GM23248 (cell line): ENCODE measurements at regions not wholly inside any gene's neighbourhood (a gene's known extent, or its start where the extent isn't known, plus 50 kb on each side); places are given as distances from the start of the nearest gene placed in this dataset.

Experiments
- DNase-seq: peaks from one replicate; pipeline ENCODE4 v3.0.0-alpha.2; 2015
- H2AFZ ChIP-seq: fragments of 200-600 bp; sonication (generic); 2 replicates; pipeline ENCODE4 v1.6.1; 2016; ENCODE audit warnings: antibody characterized with exemption
- H3F3A ChIP-seq: fragments of 200-600 bp; sonication (generic); 2 replicates; pipeline ENCODE4 v1.6.1; 2016; ENCODE audit warnings: mild to moderate bottlenecking, antibody characterized with exemption, mixed run types; ENCODE audit not compliant: insufficient read depth
- H3K27ac ChIP-seq: fragments of 200-600 bp; sonication (generic); 2 replicates; pipeline ENCODE4 v1.5.1; 2016; ENCODE audit warnings: mild to moderate bottlenecking
- H3K27me3 ChIP-seq: fragments of 200-600 bp; sonication (generic); replicated peaks from 2 replicates; pipeline ENCODE4 v1.6.1; 2016; ENCODE audit warnings: mild to moderate bottlenecking; ENCODE audit not compliant: insufficient read depth
- H3K36me3 ChIP-seq: fragments of 200-600 bp; sonication (generic); 2 replicates; pipeline ENCODE4 v1.6.1; 2016; ENCODE audit warnings: low read depth, mild to moderate bottlenecking
- H3K4me1 ChIP-seq: fragments of 200-600 bp; sonication (generic); 2 replicates; pipeline ENCODE4 v1.6.1; 2016; ENCODE audit warnings: mild to moderate bottlenecking; ENCODE audit not compliant: insufficient read depth
- H3K4me2 ChIP-seq: fragments of 200-600 bp; sonication (generic); one replicate; pipeline ENCODE4 v1.6.1; 2016; ENCODE audit warnings: mild to moderate bottlenecking; ENCODE audit not compliant: unreplicated experiment
- H3K4me3 ChIP-seq: fragments of 200-600 bp; sonication (generic); 2 replicates; pipeline ENCODE4 v1.5.1; 2016; ENCODE audit warnings: mild to moderate bottlenecking
- H3K79me2 ChIP-seq: fragments of 200-600 bp; sonication (generic); 2 replicates; pipeline ENCODE4 v1.6.1; 2016; ENCODE audit warnings: mild to moderate bottlenecking; ENCODE audit not compliant: insufficient read depth
- H3K9ac ChIP-seq: fragments of 200-600 bp; sonication (generic); 2 replicates; pipeline ENCODE4 v1.6.1; 2016; ENCODE audit warnings: mild to moderate bottlenecking
- H3K9me2 ChIP-seq: fragments of 200-600 bp; sonication (generic); 2 replicates; pipeline ENCODE4 v1.6.1; 2016; ENCODE audit warnings: mixed run types, mild to moderate bottlenecking, moderate library complexity; ENCODE audit not compliant: insufficient read depth
- H3K9me3 ChIP-seq: fragments of 200-600 bp; sonication (generic); one replicate; pipeline ENCODE4 v1.6.1; 2017; ENCODE audit warnings: low read depth
- H4K20me1 ChIP-seq: fragments of 200-600 bp; sonication (generic); 2 replicates; pipeline ENCODE4 v1.6.0; 2016; ENCODE audit not compliant: insufficient read depth
- EZH2 ChIP-seq: fragments of 200-600 bp; sonication (generic); IDR thresholded peaks from 2 replicates; pipeline ENCODE4 v1.6.1; 2018; ENCODE audit warnings: antibody characterized with exemption, mild to moderate bottlenecking; ENCODE audit not compliant: insufficient read depth, poor library complexity, severe bottlenecking
- EZH2phosphoT487 ChIP-seq: fragments of 200-600 bp; sonication (generic); IDR thresholded peaks from 2 replicates; pipeline ENCODE4 v1.6.1; 2018; ENCODE audit warnings: antibody characterized with exemption, moderate library complexity, mild to moderate bottlenecking, low read depth; ENCODE audit not compliant: insufficient read depth
- WGBS, 2 experiments: methylation state at CpG; one replicate each; pipeline ENCODE4 v1.1.6; 2015 to 2017; ENCODE audit warnings: low lambda C conversion rate in 2 of 2, low coverage in 1 of 2; ENCODE audit errors: missing lambda C conversion rate in 2 of 2; 5-methylcytosine and 5-hydroxymethylcytosine counted together
- in situ Hi-C: fragments of 300-500 bp; cut with MboI; formaldehyde crosslinking; loops from 2 replicates; pipeline ENCODE4 v1.15.0; 2020

- in situ Hi-C loops = no loop called here
- Histone ChIP-seq H3K27ac (no peak overlapping the region), H3K4me1 (0 out of 2 replicates have a peak, but pooled peaks cover 6% of the 10 kb centered on the region), H3K27me3 (no peaks in the 10 kb centered on the region), H4K20me1 (no peaks in the 10 kb centered on the region), H3K9ac (no peak overlapping the region), H3K79me2 (no peaks in the 10 kb centered on the region), H3K4me3 (no peak overlapping the region), H3K9me3 (no peaks in the 10 kb centered on the region), H3K9me2 (no peaks in the 10 kb centered on the region), H3K4me2 (no peak overlapping the region), H3K36me3 (no peaks in the 10 kb centered on the region), H2AFZ (no peak overlapping the region), H3F3A (0 out of 2 replicates have a peak, but pooled peaks cover 8% of the 10 kb centered on the region)
- peak; percentile 38 for DNase-seq
- no peak for TF ChIP-seq EZH2
- no peak for TF ChIP-seq EZH2phosphoT487
- WGBS, 2 experiments = 37 to 46% methylated on average over 2 of the region's 2 CpGs
These were observed 342.6 kb upstream of the NAV3 start for GRCh38 chr12:77488041-77488620.

DNA sequence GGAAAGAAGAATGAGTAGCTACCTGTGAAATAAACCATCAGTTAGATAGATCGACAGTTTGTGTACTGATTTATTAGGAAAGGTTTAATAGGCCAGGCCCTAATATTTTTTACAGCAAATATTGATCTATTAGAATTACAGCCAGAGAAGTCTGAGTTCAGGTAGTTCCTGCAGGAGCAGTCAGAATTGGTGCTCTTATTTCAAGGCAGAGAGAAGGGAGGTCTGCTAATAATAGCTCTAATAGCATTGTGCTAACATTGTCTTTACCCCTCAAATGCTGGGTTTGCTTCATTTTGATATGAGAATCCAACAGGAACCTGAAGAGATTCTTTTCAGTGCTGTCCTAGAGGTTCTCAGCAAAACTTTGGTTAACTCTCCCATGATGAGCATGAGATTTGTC lies 343.8 kb upstream of the NAV3 start:
- 0 out of 2 replicates have a peak, but pooled peaks cover 3% of the 10 kb centered on the region for H3K9me2 ChIP-seq
- WGBS, 2 experiments = 82 to 88% methylated on average over 1 of the region's 1 CpG
- H3F3A ChIP-seq = 0 out of 2 replicates have a peak, but pooled peaks cover 8% of the 10 kb centered on the region
- no peaks in the 10 kb centered on the region for H4K20me1 ChIP-seq
- H2AFZ ChIP-seq = no peak overlapping the region
- H3K4me3 ChIP-seq = no peak overlapping the region
- DNase-seq = no peak
- H3K36me3 ChIP-seq = no peaks in the 10 kb centered on the region
- no peak overlapping the region for H3K4me2 ChIP-seq
- H3K79me2 ChIP-seq = no peaks in the 10 kb centered on the region
- no peak for TF ChIP-seq EZH2phosphoT487
- no peak for TF ChIP-seq EZH2
- 0 out of 2 replicates have a peak, but pooled peaks cover 6% of the 10 kb centered on the region for H3K4me1 ChIP-seq
- no peaks in the 10 kb centered on the region for H3K27me3 ChIP-seq
- H3K9me3 ChIP-seq = no peaks in the 10 kb centered on the region
- no peak overlapping the region for H3K9ac ChIP-seq
- in situ Hi-C loops = no loop called here
- no peak overlapping the region for H3K27ac ChIP-seq

GRCh38 chr12:77485961-77486854 lies 344.5 kb upstream of the NAV3 start:
- Histone ChIP-seq H3K4me2 (no peak overlapping the region), H3K9ac (no peak overlapping the region), H3K9me3 (no peaks in the 10 kb centered on the region), H3K27me3 (no peaks in the 10 kb centered on the region), H4K20me1 (no peaks in the 10 kb centered on the region), H3K9me2 (0 out of 2 replicates have a peak, but pooled peaks cover 3% of the 10 kb centered on the region), H3K4me1 (0 out of 2 replicates have a peak, but pooled peaks cover 6% of the 10 kb centered on the region), H3K4me3 (no peak overlapping the region), H2AFZ (no peak overlapping the region), H3K79me2 (no peaks in the 10 kb centered on the region), H3K27ac (no peak overlapping the region), H3K36me3 (no peaks in the 10 kb centered on the region), H3F3A (0 out of 2 replicates have a peak, but pooled peaks cover 8% of the 10 kb centered on the region)
- in situ Hi-C loops = no loop called here
- TF ChIP-seq EZH2 = no peak
- no peak for TF ChIP-seq EZH2phosphoT487
- 86 to 88% methylated on average over 3 of the region's 3 CpGs for WGBS, 2 experiments
- DNase-seq = no peak

- H3K9me2 ChIP-seq = 0 out of 2 replicates have a peak, but pooled peaks cover 3% of the 10 kb centered on the region
- H3K4me3 ChIP-seq = no peak overlapping the region
These were observed 349.0 kb upstream of the NAV3 start for GRCh38 chr12:77481687-77482086.

More at GRCh38 chr12:77481687-77482086, 349.0 kb upstream of the NAV3 start:
- H3K4me2 ChIP-seq = no peak overlapping the region
- no peaks in the 10 kb centered on the region for H3K79me2 ChIP-seq
- TF ChIP-seq EZH2phosphoT487 = no peak
- TF ChIP-seq EZH2 = no peak
- H3K9ac ChIP-seq = no peak overlapping the region
- H4K20me1 ChIP-seq = no peaks in the 10 kb centered on the region
- no peaks in the 10 kb centered on the region for H3K4me1 ChIP-seq
- in situ Hi-C loops = no loop called here
- no peaks in the 10 kb centered on the region for H3K27me3 ChIP-seq
- DNase-seq = no peak
- H3K27ac ChIP-seq = no peak overlapping the region
- H3F3A ChIP-seq = no peaks in the 10 kb centered on the region
- WGBS, 2 experiments = 83 to 89% methylated on average over 1 of the region's 1 CpG
- H3K9me3 ChIP-seq = no peaks in the 10 kb centered on the region
- H3K36me3 ChIP-seq = no peaks in the 10 kb centered on the region
- H2AFZ ChIP-seq = no peak overlapping the region
